ENCODE measurements at regions not wholly inside any gene's neighbourhood (a gene's known extent, or its start where the extent isn't known, plus 50 kb on each side); places are given as distances from the start of the nearest gene placed in this dataset.

DNA sequence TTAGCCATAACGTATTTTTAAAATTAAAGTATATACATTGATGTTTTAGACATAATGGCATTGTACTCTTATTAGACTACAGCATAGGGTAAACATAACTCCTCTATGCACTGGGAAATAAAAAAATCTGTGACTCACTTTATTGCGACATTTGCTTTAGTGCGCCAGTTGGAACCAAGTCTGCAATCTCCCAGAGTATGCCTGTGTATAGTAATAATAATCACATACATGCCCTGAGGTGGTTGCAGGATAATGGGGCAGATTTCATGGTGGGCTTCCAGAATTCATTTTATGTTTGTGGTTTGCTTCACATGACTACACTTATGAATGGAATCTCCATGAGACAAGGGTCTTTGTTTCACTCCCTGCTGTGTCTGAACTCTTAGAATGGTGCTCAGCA lies 66.9 kb upstream of the N4BP1 start:
- no peak for TF ChIP-seq CTCF (IDR thresholded peaks at IDR 0.05 in 2 of 3, conservative IDR thresholded peaks at IDR 0.05 in 1 of 3; ENCODE audit: borderline replicate concordance in 1 of 3, insufficient read depth in 1 of 3, low read depth in 2 of 3, low read length in 2 of 3)
- TF ChIP-seq CEBPB (IDR thresholded peaks at IDR 0.05; ENCODE audit: low read depth), result no peak
- TF ChIP-seq SP1 (IDR thresholded peaks at IDR 0.05; ENCODE audit: low read depth), result no peak
- TF ChIP-seq EZH2 (IDR thresholded peaks at IDR 0.05), result no peak
- no peak for TF ChIP-seq POLR2A (IDR thresholded peaks at IDR 0.05; ENCODE audit: borderline replicate concordance, extremely low read depth, insufficient read depth, insufficient read length)
- no peak for TF ChIP-seq EZH2phosphoT487 (IDR thresholded peaks at IDR 0.05; ENCODE audit: borderline replicate concordance)
- no peak for TF ChIP-seq SRF (IDR thresholded peaks at IDR 0.05; ENCODE audit: low read depth)
- TF ChIP-seq CBX3 (IDR thresholded peaks at IDR 0.05; ENCODE audit: low read depth), result no peak
